Endothelial cell of umbilical vein (primary cell): ENCODE measurements at regions not wholly inside any gene's neighbourhood (a gene's known extent, or its start where the extent isn't known, plus 50 kb on each side); places are given as distances from the start of the nearest gene placed in this dataset.

ENCODE experiments used
- BruUV-seq: library from RNA; stranded (reverse); fragments of 400-500 nt; replicated peaks from 2 replicates; lab custom pipeline; 2021; lab: Mats Ljungman, UMichigan
- CTCF ChIA-PET: fragments of 300-600, 350-600 bp; sonication (Branson Sonifier 250); formaldehyde crosslinking; loops from one replicate; lab custom pipeline; 2021; ENCODE audit warnings: antibody characterized with exemption, inconsistent platforms; lab: Charles Lee
- POLR2A ChIA-PET: fragments of 300-600, 350-600 bp; sonication (Branson Sonifier 250); formaldehyde crosslinking; loops from one replicate; lab custom pipeline; 2021; ENCODE audit warnings: antibody characterized with exemption, inconsistent platforms; lab: Charles Lee
- DNase-seq: peaks from one replicate; pipeline ENCODE4 v3.0.0-alpha.2; 2011; ENCODE audit warnings: low read depth, low spot score
- FAIRE-seq: peaks from 2 replicates; lab custom pipeline; 2011; peaks lifted over from hg19 to GRCh38; lab: Jason Lieb, UNC
- H2AFZ ChIP-seq: 2 replicates; pipeline ENCODE4 v1.6.0; 2012; ENCODE audit warnings: low read depth, low read length, control low read depth, inconsistent platforms
- H3K27ac ChIP-seq: 2 replicates; pipeline ENCODE4 v1.5.1; 2011; ENCODE audit warnings: low read depth, mild to moderate bottlenecking, control low read depth, low read length, moderate library complexity; ENCODE audit not compliant: insufficient read depth
- H3K27me3 ChIP-seq, 2 experiments: 2 replicates each; pipeline versions ENCODE4 v1.6.0 to v1.6.1; 2011; ENCODE audit warnings: low read length in 2 of 2, mixed read lengths in 1 of 2; ENCODE audit not compliant: control insufficient read depth in 2 of 2, insufficient read depth in 2 of 2
- H3K36me3 ChIP-seq, 2 experiments: 2 replicates in 1 of 2; 3 replicates in 1 of 2; pipeline ENCODE4 v1.5.1; 2011; ENCODE audit warnings: low read length in 2 of 2, mild to moderate bottlenecking in 1 of 2, moderate library complexity in 1 of 2; ENCODE audit not compliant: control insufficient read depth in 2 of 2, insufficient read depth in 2 of 2; ENCODE audit errors: extremely low read depth in 1 of 2
- H3K4me1 ChIP-seq: 3 replicates; pipeline ENCODE4 v1.5.1; 2011; ENCODE audit warnings: mild to moderate bottlenecking, low read length; ENCODE audit not compliant: control insufficient read depth, insufficient read depth; ENCODE audit errors: extremely low read depth
- H3K4me2 ChIP-seq: 2 replicates; pipeline ENCODE4 v1.6.1; 2011; ENCODE audit warnings: low read length, control low read depth, mixed read lengths; ENCODE audit not compliant: insufficient read depth
- H3K4me3 ChIP-seq, 3 experiments: fragments of 200-600 bp in 1 of 3; sonication (generic), shearing (Covaris generic) in 1 of 3; replicated peaks in 1 of 3; 2 replicates each; pipeline ENCODE4 v1.5.1; 2011 to 2016; ENCODE audit warnings: control low read depth in 3 of 3, low read length in 3 of 3, mild to moderate bottlenecking in 2 of 3, inconsistent platforms in 1 of 3, low read depth in 1 of 3, moderate library complexity in 1 of 3; ENCODE audit not compliant: insufficient read depth in 1 of 3
- H3K79me2 ChIP-seq: 2 replicates; pipeline ENCODE4 v1.6.0; 2012; ENCODE audit warnings: low read length, inconsistent platforms; ENCODE audit not compliant: control insufficient read depth, insufficient read depth
- H3K9ac ChIP-seq: replicated peaks from 2 replicates; pipeline ENCODE3; 2011; ENCODE audit warnings: low read length, control low read depth; ENCODE audit not compliant: insufficient read depth; ENCODE audit errors: extremely low read depth
- H3K9me1 ChIP-seq: replicated peaks from 3 replicates; pipeline ENCODE4 v1.6.0; 2011; ENCODE audit warnings: mild to moderate bottlenecking, low read length; ENCODE audit not compliant: control insufficient read depth, insufficient read depth; ENCODE audit errors: extremely low read depth
- H3K9me3 ChIP-seq: replicated peaks from 2 replicates; pipeline ENCODE4 v1.5.1; 2012; ENCODE audit warnings: low read length, inconsistent platforms; ENCODE audit not compliant: control insufficient read depth, insufficient read depth
- H4K20me1 ChIP-seq: replicated peaks from 2 replicates; pipeline ENCODE3; 2011; ENCODE audit warnings: mild to moderate bottlenecking, low read length; ENCODE audit not compliant: control insufficient read depth, insufficient read depth; ENCODE audit errors: extremely low read depth
- EZH2 ChIP-seq: IDR thresholded peaks from 2 replicates; pipeline ENCODE4 v1.6.1; 2012; ENCODE audit warnings: borderline replicate concordance, low read depth, mild to moderate bottlenecking, moderate library complexity, low read length, inconsistent platforms; ENCODE audit not compliant: severe bottlenecking
- FOS ChIP-seq: IDR thresholded peaks from 2 replicates; pipeline ENCODE4 v1.6.1; 2011; ENCODE audit warnings: mild to moderate bottlenecking, low read length, moderate library complexity, borderline replicate concordance; ENCODE audit not compliant: insufficient read depth
- GATA2 ChIP-seq: IDR thresholded peaks from 2 replicates; pipeline ENCODE4 v1.7.0; 2011; ENCODE audit warnings: low read depth, mild to moderate bottlenecking, moderate library complexity, mixed read lengths, low read length; ENCODE audit not compliant: insufficient read length, insufficient read depth
- JUN ChIP-seq: IDR thresholded peaks from 2 replicates; pipeline ENCODE4 v1.6.1; 2011; ENCODE audit warnings: borderline replicate concordance, low read depth; ENCODE audit not compliant: insufficient read length, insufficient read depth
- POLR2A ChIP-seq: IDR thresholded peaks from 2 replicates; pipeline ENCODE4 v1.6.1; 2012; ENCODE audit warnings: low read depth, mild to moderate bottlenecking, control low read depth, low read length
- POLR2AphosphoS5 ChIP-seq: IDR thresholded peaks from 2 replicates; pipeline ENCODE4 v1.6.1; 2012; ENCODE audit warnings: low read depth, mild to moderate bottlenecking, control low read depth, low read length, moderate library complexity; ENCODE audit not compliant: insufficient read depth
- dilution Hi-C: fragments of 300-500 bp; cut with MboI; formaldehyde crosslinking; loops from one replicate; pipeline ENCODE4 v1.15.0; 2019; ENCODE audit warnings: low sequenced_read_pairs; ENCODE audit not compliant: extremely low pct_ligation_motif_present
- intact Hi-C: fragments of 100-400 bp; cut with micrococcal nuclease; formaldehyde crosslinking; loops from one replicate; pipeline ENCODE4 v1.10.0; 2022
- TF ChIP-seq, protein P1 (sequence below): IDR thresholded peaks from 2 replicates; pipeline ENCODE4 v1.6.1; 2011; ENCODE audit not compliant: insufficient read depth, insufficient read length

GRCh38 chr18:22556222-22557167 lies 138.8 kb upstream of the CTAGE1 start:
- no peaks in the 10 kb centered on the region for H4K20me1 ChIP-seq
- H3K4me2 ChIP-seq: peak overlapping the region; percentile 64
- peak overlapping the region; percentile 8 for H3K27ac ChIP-seq
- dilution Hi-C loops: no loop called here
- H3K9me1 ChIP-seq: no peaks in the 10 kb centered on the region
- H3K9me3 ChIP-seq: no peaks in the 10 kb centered on the region
- H3K36me3 ChIP-seq: no peaks in the 10 kb centered on the region
- peaks cover 2% of the 10 kb centered on the region for H3K79me2 ChIP-seq
- intact Hi-C loops: loop anchor here (5.0 kb wide), 3 partner anchors 51 to 104 kb away; no protein-coding TSS in a partner anchor
- FAIRE-seq (peak; percentile 18), DNase-seq (peak; percentile 74)
- ChIA-PET POLR2A (interaction anchor here (0.6 kb wide), 1 partner anchor 369 kb away, joined by 3 read pairs; no protein-coding TSS in a partner anchor), CTCF (interaction anchor here (0.7 to 8.7 kb wide), 5 partner anchors 85 to 385 kb away, joined by 4 to 144 read pairs (median 4); partner anchors contain the start of gene GATA6)
- peak overlapping the region; percentile 1 for H2AFZ ChIP-seq
- no peak overlapping the region for H3K4me3 ChIP-seq
- no peaks in the 10 kb centered on the region for H3K27me3 ChIP-seq
- BruUV-seq: no TSS peak
- peaks cover 59% of the 10 kb centered on the region for H3K4me1 ChIP-seq
- no peak overlapping the region for H3K9ac ChIP-seq
- no peak for TF ChIP-seq POLR2A

DNA sequence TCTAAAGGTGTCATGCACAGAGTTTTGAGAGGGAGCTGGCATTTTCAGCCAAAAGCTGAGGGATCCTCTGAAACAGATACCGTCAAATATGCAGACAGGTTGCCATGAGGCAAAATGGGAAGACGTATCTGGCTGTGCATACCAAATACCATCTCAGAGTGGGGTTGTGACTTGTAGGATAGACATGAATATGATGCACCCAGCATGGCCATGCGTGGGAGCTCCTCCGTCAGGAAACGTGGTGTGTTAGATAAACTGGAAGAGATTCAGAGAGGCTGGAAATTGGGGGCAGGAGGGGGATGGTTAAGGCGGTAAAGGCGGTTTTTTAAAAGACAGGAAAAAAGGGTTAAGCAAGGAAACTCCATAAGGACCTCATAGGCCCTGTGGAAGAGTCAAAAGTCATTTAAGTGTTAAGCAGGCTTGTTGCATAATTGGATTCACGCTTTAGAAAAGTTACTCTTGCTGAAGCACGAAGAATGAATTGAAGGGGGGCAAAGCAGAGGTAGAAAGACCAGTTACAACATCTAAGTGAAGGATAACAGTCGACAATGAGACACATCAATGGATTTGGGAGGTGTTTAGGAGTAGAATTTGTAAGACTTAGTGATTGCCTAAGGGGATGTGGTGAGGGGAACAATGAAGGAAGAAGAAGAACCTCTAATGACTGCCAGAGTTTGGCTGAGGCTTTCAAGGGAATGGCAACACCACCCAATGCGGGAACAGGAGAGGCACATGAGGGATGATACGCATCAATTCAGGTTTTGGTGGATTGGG lies 139.6 kb upstream of the CTAGE1 start:
- Histone ChIP-seq H3K9me3 (no peaks in the 10 kb centered on the region), H3K27ac (peak overlapping the region; percentile 87), H3K4me2 (peak overlapping the region; percentile 67), H3K9me1 (no peaks in the 10 kb centered on the region), H3K79me2 (peaks cover 2% of the 10 kb centered on the region), H3K27me3 (no peaks in the 10 kb centered on the region), H3K4me3 (no peak overlapping the region), H2AFZ (peak overlapping the region; percentile 2), H3K36me3 (no peaks in the 10 kb centered on the region), H4K20me1 (no peaks in the 10 kb centered on the region), H3K9ac (no peak overlapping the region), H3K4me1 (peaks cover 54% of the 10 kb centered on the region)
- DNase-seq (peak; percentile 44), FAIRE-seq (no peak)
- ChIA-PET POLR2A (interaction anchor here (0.6 kb wide), 1 partner anchor 370 kb away, joined by 3 read pairs; no protein-coding TSS in a partner anchor), CTCF (interaction anchor here (1.3 to 8.7 kb wide), 5 partner anchors 86 to 386 kb away, joined by 3 to 144 read pairs (median 4); partner anchors contain the start of gene GATA6)
- dilution Hi-C loops: no loop called here
- TF ChIP-seq, protein P1, sequence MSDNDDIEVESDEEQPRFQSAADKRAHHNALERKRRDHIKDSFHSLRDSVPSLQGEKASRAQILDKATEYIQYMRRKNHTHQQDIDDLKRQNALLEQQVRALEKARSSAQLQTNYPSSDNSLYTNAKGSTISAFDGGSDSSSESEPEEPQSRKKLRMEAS: no peak
- TF ChIP-seq FOS (no peak), EZH2 (no peak), POLR2A (no peak), JUN (no peak), GATA2 (no peak), POLR2AphosphoS5 (no peak)
- intact Hi-C loops: loop anchor here (5.0 kb wide), 3 partner anchors 50 to 105 kb away; no protein-coding TSS in a partner anchor
- no TSS peak for BruUV-seq
